Choroid plexus epithelial cell (primary cell): ENCODE measurements at regions not wholly inside any gene's neighbourhood (a gene's known extent, or its start where the extent isn't known, plus 50 kb on each side); places are given as distances from the start of the nearest gene placed in this dataset.
A peak's percentile ranks its signal among the peaks of the same experiment; 100 is the strongest.

Experiments used
- DNase-seq: peaks from one replicate; pipeline ENCODE4 v3.0.0-alpha.2; 2010; ENCODE audit warnings: low read depth
- H3K4me3 ChIP-seq: 2 replicates; pipeline ENCODE4 v1.5.1; 2011; ENCODE audit warnings: low read depth, mild to moderate bottlenecking, control low read depth, low read length, moderate library complexity
- CTCF ChIP-seq: conservative IDR thresholded peaks from 2 replicates; pipeline ENCODE4 v1.5.1; 2011; ENCODE audit warnings: low read depth, mild to moderate bottlenecking, control low read depth, inconsistent platforms, low read length, moderate library complexity

- peak; percentile 4 for DNase-seq
- TF ChIP-seq CTCF: no peak
- no peak overlapping the region for H3K4me3 ChIP-seq
These were observed 138.8 kb downstream of the TFAP2A start for GRCh38 chr6:10276106-10276505.

- H3K4me3 ChIP-seq: no peak overlapping the region
- TF ChIP-seq CTCF: no peak
These were observed 142.3 kb downstream of the TFAP2A start for GRCh38 chr6:10272591-10272990.

GRCh38 chr6:10271982-10272381, 142.9 kb downstream of the TFAP2A start:
- TF ChIP-seq CTCF: no peak
- no peak overlapping the region for H3K4me3 ChIP-seq
- DNase-seq: no peak

More at GRCh38 chr6:10272591-10272990, 142.3 kb downstream of the TFAP2A start:
- no peak for DNase-seq

- DNase-seq: no peak
These were observed 144.9 kb downstream of the TFAP2A start for GRCh38 chr6:10269814-10270472.

GRCh38 chr6:10268611-10269310, 146.1 kb downstream of the TFAP2A start:
- DNase-seq: no peak
- H3K4me3 ChIP-seq: no peak overlapping the region
- TF ChIP-seq CTCF: no peak

More at GRCh38 chr6:10269814-10270472, 144.9 kb downstream of the TFAP2A start:
- no peak for TF ChIP-seq CTCF
- no peak overlapping the region for H3K4me3 ChIP-seq

- no peak for DNase-seq
- no peak overlapping the region for H3K4me3 ChIP-seq
- no peak for TF ChIP-seq CTCF
These were observed 146.8 kb downstream of the TFAP2A start for GRCh38 chr6:10268111-10268510.

- no peak for TF ChIP-seq CTCF
- no peak for DNase-seq
- no peak overlapping the region for H3K4me3 ChIP-seq
These were observed 148.4 kb downstream of the TFAP2A start for GRCh38 chr6:10266462-10266861.
